Neural cell (in vitro differentiated cells): ENCODE measurements at regions not wholly inside any gene's neighbourhood (a gene's known extent, or its start where the extent isn't known, plus 50 kb on each side); places are given as distances from the start of the nearest gene placed in this dataset.

ENCODE experiments used
- H2AFZ ChIP-seq: fragments of 200-600, 300-800 bp; sonication (generic), shearing (Covaris generic); 2 replicates; pipeline ENCODE4 v1.6.0; 2014; ENCODE audit warnings: low read depth, mild to moderate bottlenecking, antibody characterized with exemption, low read length, moderate library complexity
- H3F3A ChIP-seq: fragments of 200-600 bp; shearing (Covaris generic); 2 replicates; pipeline ENCODE4 v1.6.1; 2016; ENCODE audit warnings: mild to moderate bottlenecking, moderate library complexity, mixed read lengths, antibody characterized with exemption, low read length; ENCODE audit not compliant: insufficient read depth, poor library complexity, severe bottlenecking
- H3K27ac ChIP-seq: fragments of 200-600, 300-800 bp; sonication (generic), shearing (Covaris generic); 2 replicates; pipeline ENCODE4 v1.5.1; 2014; ENCODE audit warnings: mild to moderate bottlenecking, low read length, moderate library complexity
- H3K27me3 ChIP-seq: fragments of 300-800, 200-600 bp; sonication (generic), shearing (Covaris generic); 2 replicates; pipeline ENCODE4 v1.6.0; 2014; ENCODE audit warnings: mild to moderate bottlenecking, low read depth, low read length, moderate library complexity; ENCODE audit not compliant: insufficient read depth
- H3K36me3 ChIP-seq: fragments of 300-800, 200-600 bp; sonication (generic), shearing (Covaris generic); 2 replicates; pipeline ENCODE4 v1.5.1; 2014; ENCODE audit warnings: mild to moderate bottlenecking, antibody characterized with exemption, low read length, moderate library complexity; ENCODE audit not compliant: insufficient read depth
- H3K4me2 ChIP-seq: fragments of 300-800, 200-600 bp; sonication (generic), shearing (Covaris generic); 2 replicates; pipeline ENCODE4 v1.6.0; 2014; ENCODE audit warnings: mild to moderate bottlenecking, low read length
- H3K4me3 ChIP-seq: fragments of 300-800, 200-600 bp; sonication (generic), shearing (Covaris generic); 2 replicates; pipeline ENCODE4 v1.5.1; 2014; ENCODE audit warnings: mild to moderate bottlenecking, low read length, moderate library complexity
- H3K79me2 ChIP-seq: fragments of 200-600 bp; shearing (Covaris generic); replicated peaks from 2 replicates; pipeline ENCODE4 v1.6.0; 2014; ENCODE audit warnings: mild to moderate bottlenecking, low read length, moderate library complexity; ENCODE audit not compliant: insufficient read depth
- H3K9ac ChIP-seq: fragments of 300-800, 200-600 bp; sonication (generic), shearing (Covaris generic); 2 replicates; pipeline ENCODE4 v1.6.1; 2016; ENCODE audit warnings: mild to moderate bottlenecking, low read length, mixed read lengths
- H3K9me2 ChIP-seq: fragments of 200-600 bp; shearing (Covaris generic); 2 replicates; pipeline ENCODE4 v1.6.1; 2016; ENCODE audit warnings: mild to moderate bottlenecking, low read length, mixed read lengths; ENCODE audit not compliant: insufficient read depth
- H3K9me3 ChIP-seq: fragments of 200-600, 300-800 bp; sonication (generic), shearing (Covaris generic); 2 replicates; pipeline ENCODE4 v1.6.1; 2016; ENCODE audit warnings: mild to moderate bottlenecking, mixed run types, low read length, moderate library complexity, mixed read lengths
- H4K20me1 ChIP-seq: fragments of 200-600 bp; shearing (Covaris generic); 2 replicates; pipeline ENCODE4 v1.6.1; 2016; ENCODE audit warnings: mild to moderate bottlenecking, mixed run types; ENCODE audit not compliant: insufficient read depth
- CTCF ChIP-seq: fragments of 450-650 bp; IDR thresholded peaks from 2 replicates; pipeline ENCODE4 v1.5.1; 2014; ENCODE audit warnings: antibody characterized with exemption, mild to moderate bottlenecking, moderate library complexity; ENCODE audit not compliant: poor library complexity, severe bottlenecking
- EP300 ChIP-seq: fragments of 450-650 bp; conservative IDR thresholded peaks from 2 replicates; pipeline ENCODE4 v1.6.1; 2014; ENCODE audit warnings: antibody characterized with exemption, mild to moderate bottlenecking, moderate library complexity; ENCODE audit not compliant: poor library complexity, severe bottlenecking
- EZH2 ChIP-seq: fragments of 200-600, 300-800 bp; shearing (Covaris generic), sonication (generic); IDR thresholded peaks from 2 replicates; pipeline ENCODE4 v1.6.1; 2014; ENCODE audit warnings: antibody characterized with exemption, low read length, borderline replicate concordance, mild to moderate bottlenecking; ENCODE audit not compliant: insufficient read depth, poor library complexity, severe bottlenecking
- MXI1 ChIP-seq: fragments of 450-650 bp; conservative IDR thresholded peaks from 2 replicates; pipeline ENCODE4 v1.6.1; 2014; ENCODE audit warnings: antibody characterized with exemption, mild to moderate bottlenecking; ENCODE audit not compliant: poor library complexity, severe bottlenecking
- POLR2AphosphoS5 ChIP-seq: IDR thresholded peaks from 2 replicates; pipeline ENCODE4 v1.6.1; 2012
- RAD21 ChIP-seq: fragments of 450-650 bp; conservative IDR thresholded peaks from 2 replicates; pipeline ENCODE4 v1.6.1; 2014; ENCODE audit warnings: antibody characterized with exemption, mild to moderate bottlenecking, moderate library complexity
- REST ChIP-seq: IDR thresholded peaks from 2 replicates; pipeline ENCODE4 v1.6.1; 2012; ENCODE audit warnings: borderline replicate concordance
- SMC3 ChIP-seq: fragments of 450-650 bp; conservative IDR thresholded peaks from 2 replicates; pipeline ENCODE4 v1.6.1; 2014; ENCODE audit warnings: antibody characterized with exemption, mild to moderate bottlenecking, moderate library complexity; ENCODE audit not compliant: poor library complexity
- TAF1 ChIP-seq: IDR thresholded peaks from 2 replicates; pipeline ENCODE4 v1.6.1; 2012; ENCODE audit warnings: low read depth

- H3K36me3 ChIP-seq, result no peaks in the 10 kb centered on the region
- H3K4me3 ChIP-seq, result no peak overlapping the region
- no peaks in the 10 kb centered on the region for H3K9me2 ChIP-seq
- no peaks in the 10 kb centered on the region for H3F3A ChIP-seq
- H3K9me3 ChIP-seq, result no peaks in the 10 kb centered on the region
- no peak overlapping the region for H2AFZ ChIP-seq
- H3K27ac ChIP-seq, result no peak overlapping the region
- H3K9ac ChIP-seq, result no peak overlapping the region
- H3K27me3 ChIP-seq, result no peaks in the 10 kb centered on the region
- TF ChIP-seq REST, result no peak
- TF ChIP-seq POLR2AphosphoS5, result no peak
- no peak for TF ChIP-seq TAF1
- TF ChIP-seq RAD21, result no peak
- TF ChIP-seq EP300, result no peak
- TF ChIP-seq SMC3, result no peak
- TF ChIP-seq MXI1, result no peak
- no peak for TF ChIP-seq EZH2
- TF ChIP-seq CTCF, result no peak
- H3K4me2 ChIP-seq, result no peak overlapping the region
- no peaks in the 10 kb centered on the region for H3K79me2 ChIP-seq
- no peaks in the 10 kb centered on the region for H4K20me1 ChIP-seq
Observed at GRCh38 chr3:72248869-72249268, 463.9 kb upstream of the PROK2 start.

- no peaks in the 10 kb centered on the region for H3K9me3 ChIP-seq
- H3K79me2 ChIP-seq, result no peaks in the 10 kb centered on the region
- H3K4me3 ChIP-seq, result no peak overlapping the region
- no peaks in the 10 kb centered on the region for H3K27me3 ChIP-seq
- no peaks in the 10 kb centered on the region for H4K20me1 ChIP-seq
- H3K27ac ChIP-seq, result no peak overlapping the region
- no peak overlapping the region for H3K9ac ChIP-seq
- no peak overlapping the region for H3K4me2 ChIP-seq
- no peak for TF ChIP-seq TAF1
- TF ChIP-seq EP300, result no peak
- TF ChIP-seq REST, result no peak
- TF ChIP-seq CTCF, result no peak
- TF ChIP-seq EZH2, result no peak
- no peak for TF ChIP-seq POLR2AphosphoS5
- no peak for TF ChIP-seq RAD21
- TF ChIP-seq MXI1, result no peak
- TF ChIP-seq SMC3, result no peak
- H3F3A ChIP-seq, result no peaks in the 10 kb centered on the region
- H2AFZ ChIP-seq, result no peak overlapping the region
- H3K9me2 ChIP-seq, result no peaks in the 10 kb centered on the region
- no peaks in the 10 kb centered on the region for H3K36me3 ChIP-seq
Observed at GRCh38 chr3:72248389-72248761, 463.4 kb upstream of the PROK2 start.
